ENCODE measurements at regions not wholly inside any gene's neighbourhood (a gene's known extent, or its start where the extent isn't known, plus 50 kb on each side); places are given as distances from the start of the nearest gene placed in this dataset.
A peak's percentile ranks its signal among the peaks of the same experiment; 100 is the strongest.

GRCh38 chr4:153141238-153141637 is 63.0 kb upstream of the TRIM2 start:
- no peaks in the 10 kb centered on the region for H3K36me3 ChIP-seq (ENCODE audit: control insufficient read depth, insufficient read depth, low read length)
- no peak overlapping the region for H3K4me3 ChIP-seq (ENCODE audit: low read depth, low read length)
- FAIRE-seq: no peak
- peaks cover 3% of the 10 kb centered on the region for H3K27me3 ChIP-seq (ENCODE audit: control insufficient read depth, insufficient read depth, low read length)
- no peak for TF ChIP-seq CTCF (IDR thresholded peaks at IDR 0.05; ENCODE audit: insufficient read depth, low read length, severe bottlenecking)
- no peak for DNase-seq (ENCODE audit: low read depth)

- peaks cover 3% of the 10 kb centered on the region for H3K27me3 ChIP-seq (ENCODE audit: control insufficient read depth, insufficient read depth, low read length)
- TF ChIP-seq CTCF (IDR thresholded peaks at IDR 0.05; ENCODE audit: insufficient read depth, low read length, severe bottlenecking): peak; percentile 82
- FAIRE-seq (no peak), DNase-seq (ENCODE audit: low read depth) (peak; percentile 54)
- no peak overlapping the region for H3K4me3 ChIP-seq (ENCODE audit: low read depth, low read length)
- no peaks in the 10 kb centered on the region for H3K36me3 ChIP-seq (ENCODE audit: control insufficient read depth, insufficient read depth, low read length)
These were observed 61.4 kb upstream of the TRIM2 start for GRCh38 chr4:153142700-153143438.

GRCh38 chr4:153143527-153144348 is 60.5 kb upstream of the TRIM2 start:
- Histone ChIP-seq H3K36me3 (ENCODE audit: control insufficient read depth, insufficient read depth, low read length) (no peaks in the 10 kb centered on the region), H3K4me3 (ENCODE audit: low read depth, low read length) (no peak overlapping the region), H3K27me3 (ENCODE audit: control insufficient read depth, insufficient read depth, low read length) (peaks cover 3% of the 10 kb centered on the region)
- TF ChIP-seq CTCF (IDR thresholded peaks at IDR 0.05; ENCODE audit: insufficient read depth, low read length, severe bottlenecking): no peak
- FAIRE-seq (no peak), DNase-seq (ENCODE audit: low read depth) (no peak)

- FAIRE-seq: no peak
- no peak overlapping the region for H3K4me3 ChIP-seq (ENCODE audit: low read depth, low read length)
- peak; percentile 74 for DNase-seq (ENCODE audit: low read depth)
These were observed 58.2 kb upstream of the TRIM2 start for GRCh38 chr4:153146031-153146430.

GRCh38 chr4:153146961-153147360 is 57.3 kb upstream of the TRIM2 start:
- FAIRE-seq (no peak), DNase-seq (ENCODE audit: low read depth) (no peak)
- no peak overlapping the region for H3K4me3 ChIP-seq (ENCODE audit: low read depth, low read length)
- H3K27me3 ChIP-seq (ENCODE audit: control insufficient read depth, insufficient read depth, low read length): peaks cover 3% of the 10 kb centered on the region
- no peak for TF ChIP-seq CTCF (IDR thresholded peaks at IDR 0.05; ENCODE audit: insufficient read depth, low read length, severe bottlenecking)
- H3K36me3 ChIP-seq (ENCODE audit: control insufficient read depth, insufficient read depth, low read length): no peaks in the 10 kb centered on the region

More at GRCh38 chr4:153146031-153146430, 58.2 kb upstream of the TRIM2 start:
- H3K27me3 ChIP-seq (ENCODE audit: control insufficient read depth, insufficient read depth, low read length): peaks cover 3% of the 10 kb centered on the region
- no peak for TF ChIP-seq CTCF (IDR thresholded peaks at IDR 0.05; ENCODE audit: insufficient read depth, low read length, severe bottlenecking)
- H3K36me3 ChIP-seq (ENCODE audit: control insufficient read depth, insufficient read depth, low read length): no peaks in the 10 kb centered on the region
